NCI-H2196 treated with DMSO at 0.1 percent for 48 hours (cell line): ENCODE measurements at regions not wholly inside any gene's neighbourhood (a gene's known extent, or its start where the extent isn't known, plus 50 kb on each side); places are given as distances from the start of the nearest gene placed in this dataset.
A peak's percentile ranks its signal among the peaks of the same experiment; 100 is the strongest.
"Not testable (repeated sequence)": the region's sequence is repeated elsewhere in the genome, so short reads cannot be mapped to it uniquely, and the experiment has no call there.

Experiments
- DNase-seq: peaks from one replicate; lab custom pipeline; 2025; ENCODE audit not compliant: unreplicated experiment; lab: John Stamatoyannopoulos, UW

DNA sequence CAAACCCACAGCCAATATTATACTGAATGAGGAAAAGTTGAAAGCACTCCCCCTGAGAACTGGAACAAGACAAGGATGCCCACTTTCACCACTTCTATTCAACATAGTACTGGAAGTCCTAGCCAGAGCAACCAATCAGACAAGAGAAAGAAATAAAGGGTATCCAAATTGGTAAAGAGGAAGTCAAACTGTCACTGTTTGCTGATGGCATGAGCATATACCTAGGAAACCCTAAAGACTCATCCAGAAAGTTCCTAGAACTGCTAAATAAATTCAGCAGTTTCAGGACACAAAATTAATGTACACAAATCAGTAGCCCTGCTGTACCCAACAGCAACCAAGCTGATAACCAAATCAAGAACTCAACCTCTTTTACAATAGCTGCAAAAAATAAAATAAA is 220.0 kb downstream of the SYK start:
- DNase-seq = not testable (repeated sequence)

DNA sequence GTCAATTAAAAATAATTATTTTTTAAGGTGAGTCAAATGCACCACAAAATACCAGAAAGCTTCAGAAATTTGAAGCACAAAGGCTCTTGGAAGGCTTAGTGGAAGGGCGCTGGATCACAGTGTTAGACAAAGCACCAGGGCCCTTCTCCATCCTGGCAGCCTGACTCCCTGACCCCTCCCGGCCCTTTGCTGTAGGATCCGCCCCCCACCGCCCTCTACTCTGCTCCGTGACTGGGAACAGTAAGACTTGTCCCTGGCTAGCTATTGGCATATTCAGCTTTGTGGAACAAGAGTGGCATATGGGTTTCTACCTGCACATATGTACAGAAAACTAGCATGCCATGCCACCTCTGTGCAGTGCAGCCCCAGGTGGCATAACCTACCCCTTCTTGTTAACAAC is 222.1 kb downstream of the SYK start:
- no peak for DNase-seq

DNA sequence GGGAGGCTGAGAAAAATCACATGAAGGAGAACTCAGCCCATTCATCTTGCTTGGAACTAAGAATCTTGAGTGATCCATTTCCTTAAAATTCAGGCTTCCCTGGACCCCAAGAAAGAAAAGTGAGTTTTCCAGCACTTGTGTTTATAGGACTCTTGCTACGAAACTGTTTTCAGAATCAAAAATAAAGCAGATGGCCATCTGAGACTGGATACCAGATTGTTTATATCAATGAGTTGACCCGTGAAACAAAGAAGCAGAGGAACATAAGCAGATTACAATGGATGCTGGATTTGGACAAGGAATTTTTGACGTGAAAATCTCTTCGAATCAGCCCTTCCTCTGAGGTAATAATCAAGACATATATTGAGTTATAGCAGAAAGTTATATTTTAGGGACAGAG is 223.2 kb downstream of the SYK start:
- no peak for DNase-seq

DNA sequence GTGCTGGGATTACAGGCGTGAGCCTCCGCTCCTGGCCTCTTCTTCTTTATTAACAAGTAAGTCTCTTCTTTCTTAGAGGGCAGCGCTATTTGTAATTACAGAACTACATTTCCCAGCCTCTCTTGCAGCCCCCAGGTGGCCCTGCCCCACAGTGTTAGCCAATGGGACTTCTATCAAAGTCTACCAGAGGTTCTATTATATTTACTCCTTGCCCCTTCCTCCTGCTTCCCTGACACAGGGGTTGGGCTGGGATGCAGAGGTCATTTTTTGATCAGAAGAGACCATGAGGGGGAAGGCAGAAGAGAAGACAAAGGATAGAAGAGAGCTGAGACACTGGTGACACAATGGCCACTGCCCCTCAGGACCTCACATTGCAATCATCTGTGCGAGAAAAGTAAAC is 224.2 kb downstream of the SYK start:
- no peak for DNase-seq

DNA sequence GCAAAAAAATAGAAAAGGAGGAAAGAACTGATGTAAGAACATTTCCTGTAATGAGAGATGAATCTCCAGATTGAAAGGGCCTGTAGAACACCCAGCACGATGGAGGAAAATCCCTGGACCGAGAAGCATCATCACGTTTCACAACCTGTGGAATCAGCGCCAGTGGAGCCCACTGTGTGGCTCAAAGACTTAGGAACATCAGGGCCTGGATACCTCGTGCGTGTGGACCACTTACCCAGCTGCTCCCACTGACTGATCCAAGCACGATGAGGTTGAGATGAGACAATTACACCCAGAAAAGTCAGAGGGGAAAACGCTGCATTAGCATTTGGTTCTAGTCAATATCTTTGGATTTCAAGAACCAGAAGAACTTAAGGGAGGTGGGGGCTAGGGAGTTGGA is 224.6 kb downstream of the SYK start:
- no peak for DNase-seq

DNA sequence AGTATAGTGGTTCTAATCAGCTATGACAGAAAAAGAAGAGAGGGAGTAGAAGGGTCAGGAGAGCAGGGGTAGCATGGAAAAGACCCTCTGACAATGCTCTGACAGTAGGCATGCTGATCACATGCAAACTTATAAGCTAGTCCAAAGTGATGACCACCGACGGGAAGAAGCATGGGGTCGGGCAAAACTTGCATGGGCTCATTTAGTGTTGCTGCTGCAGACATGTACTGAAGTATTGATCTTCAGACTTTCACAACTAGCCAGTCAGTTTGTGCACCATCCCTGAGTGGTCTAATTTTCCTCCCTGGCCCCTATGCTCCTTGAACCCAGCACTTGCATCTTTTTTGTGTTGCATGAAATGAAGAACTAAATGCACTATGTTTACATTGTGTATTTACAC is 225.4 kb downstream of the SYK start:
- no peak for DNase-seq

DNA sequence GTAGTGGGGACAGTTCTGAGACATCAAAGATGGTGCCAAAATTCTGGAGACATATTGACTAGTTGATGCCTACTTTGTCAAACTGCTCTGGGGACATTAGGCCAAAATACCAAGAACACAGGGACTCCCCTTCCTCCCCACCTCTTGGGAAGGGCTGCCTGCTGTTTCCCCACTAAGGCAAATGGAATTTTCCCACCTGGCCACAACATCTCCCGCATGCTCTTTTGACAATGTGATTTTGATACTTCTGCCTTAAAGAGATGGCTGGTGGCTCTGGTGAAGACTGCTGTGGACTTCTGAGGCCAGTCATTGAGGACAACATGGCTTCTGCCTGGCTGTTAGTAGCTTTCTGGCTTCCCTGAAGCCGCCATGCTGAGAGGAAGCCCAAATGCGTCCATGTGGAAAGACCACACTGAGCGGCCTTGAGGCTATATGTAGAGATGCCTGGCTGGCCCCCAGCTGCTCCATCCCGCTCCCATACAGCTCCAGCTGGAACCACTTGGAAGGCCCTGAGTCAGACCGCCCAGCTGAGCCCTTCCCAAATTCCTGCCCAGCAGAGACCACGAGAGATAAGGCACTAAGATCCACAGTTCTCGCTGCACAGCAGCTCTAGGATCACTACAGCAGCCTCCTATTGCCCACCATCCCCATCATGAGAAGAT is 226.7 kb downstream of the SYK start:
- no peak for DNase-seq

DNA sequence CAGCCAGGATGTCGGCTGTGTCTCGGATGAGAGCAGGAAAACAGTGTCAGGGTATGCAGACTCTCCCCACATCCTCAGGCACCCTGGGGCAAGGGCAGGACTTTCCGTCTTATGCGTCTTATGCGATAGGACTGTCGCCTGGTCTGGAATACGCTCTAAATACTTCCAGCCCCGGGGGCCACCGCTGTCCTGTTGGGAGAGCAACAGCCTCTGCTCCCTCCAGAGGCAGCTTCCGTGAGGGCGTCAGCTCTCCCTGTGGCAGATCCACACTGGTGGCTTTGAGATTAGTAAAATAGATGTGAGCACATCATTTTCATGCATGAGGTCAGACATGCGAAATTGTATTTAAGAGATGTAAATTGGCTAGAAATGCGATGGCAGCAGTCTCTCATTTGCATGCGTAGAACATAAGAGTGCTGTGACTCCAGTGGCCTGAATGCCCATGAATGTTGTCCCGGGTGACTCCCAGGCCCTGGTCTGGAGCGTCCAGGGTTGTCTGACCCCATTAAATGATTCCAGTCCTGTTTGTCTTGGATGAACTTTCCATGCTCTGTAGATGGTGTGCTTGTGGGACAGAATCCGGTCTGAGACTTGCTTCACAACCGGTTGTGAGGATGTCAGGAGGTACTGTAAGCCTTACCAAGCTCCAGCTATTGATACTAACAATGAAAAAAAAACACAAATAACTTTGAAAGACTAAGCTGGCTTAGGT is 228.2 kb downstream of the SYK start:
- no peak for DNase-seq

DNA sequence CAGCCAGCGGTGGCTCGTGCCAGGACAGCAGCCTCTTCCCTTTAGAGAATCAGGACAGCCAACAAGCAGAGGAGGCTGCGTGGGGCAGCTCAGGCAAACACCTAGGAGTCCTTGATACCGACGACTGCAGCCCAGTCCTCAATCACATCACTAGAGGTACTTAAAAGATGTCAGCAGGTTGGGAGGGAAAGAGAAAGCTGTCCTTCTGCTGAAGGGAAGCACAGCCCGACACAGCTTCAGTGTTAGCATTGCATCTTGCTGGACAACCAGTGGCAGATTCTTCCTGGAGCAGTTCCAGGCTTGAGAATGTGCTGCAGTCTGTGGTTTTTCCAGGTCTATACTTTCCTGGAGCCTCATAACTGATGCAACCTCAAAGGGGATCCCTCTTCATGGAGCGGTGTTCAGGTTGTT is 230.5 kb downstream of the SYK start:
- no peak for DNase-seq

DNA sequence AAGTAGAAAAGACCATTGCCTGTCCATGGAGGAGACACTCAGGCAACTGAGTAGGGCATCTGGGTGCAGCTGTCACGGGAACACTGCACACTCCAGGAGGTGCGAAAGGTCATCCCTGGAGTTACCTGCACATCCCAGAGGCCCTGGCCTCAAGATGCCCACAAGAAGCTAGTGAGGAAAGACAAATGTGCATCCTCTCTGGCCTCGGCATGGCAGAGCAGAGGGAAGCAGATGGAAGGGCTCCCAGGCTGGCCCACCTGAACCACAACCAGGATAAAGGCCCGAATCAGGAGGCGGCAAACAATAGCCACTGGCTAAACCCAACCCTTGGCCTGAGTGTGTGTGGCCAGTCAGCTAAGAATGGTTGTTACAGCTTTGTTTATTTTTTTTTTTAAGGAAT is 231.7 kb downstream of the SYK start:
- DNase-seq = no peak

DNA sequence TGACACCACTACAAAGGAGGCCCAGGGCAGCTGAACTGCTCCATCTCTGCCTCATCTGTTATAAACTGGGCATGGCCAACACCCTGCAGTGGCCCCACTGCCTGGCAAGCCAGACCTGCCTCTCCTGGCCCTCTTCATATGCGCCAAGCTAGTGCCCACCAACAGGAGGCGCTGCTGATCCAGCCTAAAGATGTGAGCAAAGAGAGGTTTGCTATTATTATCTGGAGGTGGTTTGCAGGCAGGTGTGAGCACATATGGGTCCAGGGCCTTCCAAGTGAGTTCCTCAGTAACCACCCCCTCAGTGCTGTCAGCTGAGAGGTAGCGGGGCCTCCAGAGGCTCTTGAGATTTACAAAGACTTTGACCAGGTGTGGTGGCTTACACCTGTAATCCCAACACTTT is 232.2 kb downstream of the SYK start:
- no peak for DNase-seq

DNA sequence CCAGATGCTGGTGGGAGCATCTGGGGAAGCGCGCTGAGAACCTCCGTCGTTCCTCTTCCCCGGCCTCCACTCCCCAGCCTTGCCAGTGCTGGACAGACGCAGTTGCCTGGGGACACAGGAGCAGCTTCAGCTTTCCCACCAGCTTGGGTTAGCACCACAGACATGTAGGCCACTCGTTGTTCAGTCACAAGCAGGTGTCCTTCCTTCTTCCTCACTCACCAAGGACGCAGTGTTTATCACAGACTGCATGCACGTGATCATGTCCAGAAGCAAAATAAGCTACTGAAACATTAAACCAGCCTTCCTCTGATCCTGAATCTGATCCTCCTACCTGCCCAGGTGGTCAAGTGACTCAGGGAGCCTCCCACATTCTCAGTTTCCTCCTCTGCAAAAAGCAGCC is 232.9 kb downstream of the SYK start:
- no peak for DNase-seq

DNA sequence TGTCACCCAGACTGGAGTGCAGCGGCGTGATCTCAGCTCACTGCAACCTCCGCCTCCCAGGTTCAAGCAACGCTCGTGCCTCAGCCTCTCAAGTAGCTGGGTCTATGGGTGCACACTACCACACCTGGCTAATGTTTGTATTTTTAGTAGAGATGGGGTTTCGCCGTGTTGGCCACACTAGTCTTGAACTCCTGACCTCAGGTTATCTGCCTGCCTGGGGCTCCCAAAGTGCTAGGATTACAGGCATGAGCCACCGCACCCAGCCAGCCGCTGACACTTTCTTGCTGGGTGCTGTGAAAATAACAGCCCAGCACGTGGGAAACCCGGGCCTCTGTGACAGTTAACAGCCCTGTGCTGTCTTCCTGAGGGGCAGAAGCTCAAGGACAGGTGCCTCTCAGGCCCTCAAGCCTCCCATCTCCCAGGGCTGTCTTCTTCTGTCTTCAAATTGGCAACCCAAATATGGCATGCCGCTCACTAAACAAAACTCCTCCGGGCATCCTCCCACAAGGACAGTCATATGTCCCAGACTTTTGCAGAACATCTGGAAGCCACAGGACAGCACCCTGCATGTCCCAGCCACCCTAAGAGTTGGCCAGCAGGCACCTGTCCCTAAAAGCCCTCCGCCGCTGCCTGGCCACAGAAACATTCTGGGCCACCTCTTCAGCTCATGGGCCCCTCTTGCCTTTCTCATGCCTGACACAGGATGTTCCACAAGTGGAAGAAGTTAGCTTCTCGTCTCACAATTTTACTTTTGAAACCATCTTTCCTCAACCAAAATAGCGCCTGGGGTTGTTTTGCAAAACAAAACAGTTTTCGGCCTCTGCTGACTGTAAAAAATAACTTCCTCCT is 233.6 kb downstream of the SYK start:
- no peak for DNase-seq

DNA sequence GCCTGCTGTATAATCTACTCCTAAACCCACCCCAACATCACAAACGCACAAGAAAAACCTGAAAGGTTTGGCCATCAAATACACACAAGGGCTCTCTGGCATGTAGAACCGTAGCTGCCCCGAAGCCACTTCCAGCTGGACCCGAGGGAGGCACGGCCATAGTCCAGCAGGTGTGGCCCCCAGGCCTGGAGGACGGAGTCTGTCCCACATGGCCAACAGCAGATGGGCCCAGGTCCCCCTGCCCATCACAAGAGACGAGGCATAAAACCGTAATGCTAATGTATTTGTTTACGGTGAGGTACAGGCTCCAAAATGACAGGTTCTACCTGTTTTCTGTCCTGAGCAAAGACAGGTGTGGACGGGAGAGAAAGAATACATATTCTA is 234.2 kb downstream of the SYK start:
- DNase-seq = no peak

DNA sequence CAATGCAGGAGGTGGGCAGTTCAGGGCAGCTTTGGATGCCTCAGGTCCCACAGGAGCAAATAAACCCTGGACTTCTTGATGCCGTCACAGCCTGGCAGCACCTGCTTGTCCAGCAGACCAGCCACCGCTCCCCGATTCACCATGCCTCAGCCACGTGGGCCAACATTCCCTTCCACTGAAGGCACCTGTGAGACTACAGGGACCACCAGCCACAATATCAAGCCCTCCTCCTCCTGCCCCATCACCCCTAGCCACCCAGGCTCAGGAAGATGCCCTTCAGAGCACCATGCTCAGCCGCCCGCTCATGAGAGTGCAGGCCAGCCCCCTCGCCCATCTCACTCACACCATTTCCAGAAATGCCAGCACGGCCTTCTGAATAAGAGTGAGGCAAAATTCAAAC is 234.7 kb downstream of the SYK start:
- no peak for DNase-seq

DNA sequence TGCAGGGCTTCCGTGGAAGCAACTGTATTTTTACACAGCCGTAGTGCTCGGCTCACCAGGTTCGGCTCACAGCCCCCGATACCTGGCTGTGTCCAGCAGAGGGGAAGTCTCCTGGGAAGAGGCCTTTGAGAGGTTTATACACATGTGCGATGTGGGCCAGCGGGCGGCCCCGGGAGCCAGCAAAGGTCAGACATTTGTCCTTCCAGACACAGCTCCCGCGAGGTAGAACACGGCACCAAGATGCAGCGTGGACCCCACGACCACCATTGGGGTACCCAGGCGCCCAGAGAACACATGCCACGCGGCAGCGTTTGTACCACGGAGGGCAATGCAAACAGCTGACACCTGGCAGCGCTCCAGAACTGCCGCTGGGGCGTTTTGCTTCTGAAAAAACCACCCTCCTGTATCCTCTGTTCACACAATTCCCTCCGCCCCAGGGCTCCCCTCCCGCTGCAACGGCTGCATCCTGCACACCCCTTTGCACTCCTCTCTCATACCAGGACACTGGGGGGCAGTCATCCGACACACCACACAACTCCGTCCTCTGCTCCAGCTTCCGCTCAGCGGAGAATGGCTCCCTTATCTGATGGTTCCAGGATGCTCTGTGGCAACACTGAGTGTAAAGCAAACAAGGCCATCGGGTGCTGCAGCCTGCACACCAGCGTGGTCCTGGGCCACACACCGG is 235.3 kb downstream of the SYK start:
- peak; percentile 56 for DNase-seq

DNA sequence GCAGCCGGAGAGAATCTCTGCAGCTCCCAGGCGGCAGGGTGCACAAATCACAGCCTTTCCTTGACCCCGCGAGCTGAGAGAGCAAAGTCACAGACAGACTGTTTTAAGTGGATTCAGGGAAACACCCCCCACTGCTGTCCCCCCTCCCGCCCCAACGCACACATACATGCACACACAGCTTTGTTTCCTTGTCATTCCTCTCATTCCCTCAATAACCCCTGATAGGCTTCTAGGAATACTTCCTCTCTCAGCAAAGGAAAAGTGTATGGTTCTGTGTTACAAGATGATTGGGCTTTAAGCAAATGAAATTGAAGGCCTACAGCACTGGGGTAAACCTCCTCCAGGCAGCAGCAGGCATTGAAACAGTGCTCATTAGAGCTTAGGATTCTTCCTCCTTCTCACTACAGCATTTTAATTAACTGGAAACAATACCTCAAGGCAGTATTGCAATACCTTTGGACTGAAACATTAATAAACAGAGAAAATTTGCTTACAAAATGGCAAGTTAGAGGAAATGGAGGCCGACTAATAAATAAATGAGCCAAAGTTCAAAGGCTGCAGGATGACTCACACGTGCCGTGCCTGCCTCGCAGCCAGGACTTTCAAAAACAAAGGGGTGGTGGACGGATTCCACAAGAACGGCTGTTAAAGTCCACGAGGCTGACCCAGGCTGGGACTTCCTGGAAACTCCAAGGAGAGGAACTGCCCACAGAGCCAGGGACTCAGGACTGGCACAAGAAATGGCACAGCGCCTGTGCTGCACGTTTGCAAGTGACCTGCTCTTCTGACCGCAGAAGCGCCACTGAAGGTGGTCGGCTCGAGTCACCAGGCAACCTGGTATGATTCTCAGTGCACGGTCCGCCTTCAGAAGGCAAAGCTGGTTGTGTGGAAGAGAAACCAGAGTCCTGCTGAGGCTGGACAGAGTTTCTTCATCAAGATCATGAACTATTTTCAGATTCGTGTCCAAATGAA is 236.2 kb downstream of the SYK start:
- no peak for DNase-seq

DNA sequence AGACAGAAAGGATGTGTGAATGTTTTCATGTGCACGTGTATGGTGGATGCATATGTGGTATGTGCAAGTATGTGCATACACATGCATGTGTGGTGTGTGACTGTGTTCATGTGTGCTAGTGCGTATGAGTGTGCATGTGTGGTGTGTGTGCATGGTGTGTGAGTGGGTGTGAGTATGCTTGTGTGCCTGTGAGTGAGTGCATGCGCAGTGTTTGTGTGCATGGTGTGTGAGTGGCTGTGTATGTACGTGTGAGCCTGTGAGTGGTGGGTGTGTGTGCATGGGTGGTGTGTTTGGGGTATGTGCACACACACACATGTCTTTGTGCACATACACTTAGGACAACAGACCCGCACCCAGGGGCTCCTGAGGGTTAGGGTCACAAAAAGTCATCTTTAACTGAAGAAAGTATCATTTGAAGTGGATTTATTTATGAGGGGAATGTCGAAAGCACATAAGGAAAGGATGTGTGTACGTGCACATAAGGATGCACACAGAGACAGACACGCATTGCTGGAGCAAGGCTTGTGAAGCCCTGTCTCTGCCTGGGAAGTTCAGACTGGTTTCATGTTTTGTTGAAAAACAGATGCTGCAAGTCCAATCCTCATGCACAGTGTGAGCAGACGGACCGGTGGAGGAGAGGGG is 237.0 kb downstream of the SYK start:
- DNase-seq = no peak

DNA sequence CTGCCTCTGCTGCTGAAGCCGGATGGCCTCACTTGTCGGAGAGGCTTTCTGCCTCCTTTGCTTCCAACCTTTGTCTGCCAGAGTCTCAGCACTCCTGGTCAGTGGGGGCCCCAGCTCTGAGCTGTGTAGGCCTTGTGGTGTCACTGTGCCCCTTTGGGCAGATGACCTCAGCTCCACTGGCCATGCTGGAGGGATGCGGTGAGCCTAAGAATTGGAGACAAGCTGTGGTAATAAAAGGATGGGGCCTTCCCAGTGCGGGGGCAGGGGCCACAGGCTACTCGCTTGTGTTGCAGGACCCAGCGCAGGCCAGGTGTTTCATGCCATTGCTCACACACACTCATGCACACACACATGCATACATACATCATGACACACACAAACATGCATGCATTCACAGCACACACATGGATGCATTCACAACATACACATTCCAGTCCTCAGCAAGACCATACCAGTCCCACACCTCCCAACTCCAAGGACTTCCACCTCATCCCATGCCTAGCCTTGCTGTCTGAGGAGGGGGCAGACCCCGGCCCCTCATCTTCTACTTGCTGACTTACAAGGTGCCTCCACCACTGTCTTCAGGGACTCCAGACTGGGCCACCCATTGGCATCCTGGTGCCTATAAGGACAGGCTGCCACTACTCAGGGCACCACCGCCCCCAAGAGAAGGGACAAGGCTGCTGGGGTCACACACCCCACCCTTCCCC is 237.7 kb downstream of the SYK start:
- DNase-seq = no peak

DNA sequence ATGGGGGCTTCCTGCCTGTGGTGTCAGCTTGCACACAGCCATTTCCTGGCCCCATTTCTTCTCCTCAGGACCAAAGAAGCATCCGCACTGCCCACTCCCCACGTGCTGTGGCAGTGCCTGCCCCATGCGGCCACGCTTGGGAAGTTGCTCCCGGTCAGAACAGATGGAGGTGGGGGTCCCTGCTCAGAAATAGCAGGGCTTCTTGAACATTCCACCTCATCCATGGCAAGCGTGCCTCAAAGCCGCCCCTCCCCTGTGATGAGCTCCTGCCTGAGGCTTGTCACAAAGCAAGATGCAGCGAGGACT is 238.2 kb downstream of the SYK start:
- DNase-seq = no peak
